Testis (tissue), 2 donors: ENCODE measurements at regions not wholly inside any gene's neighbourhood (a gene's known extent, or its start where the extent isn't known, plus 50 kb on each side); places are given as distances from the start of the nearest gene placed in this dataset.
"Not testable (repeated sequence)": the region's sequence is repeated elsewhere in the genome, so short reads cannot be mapped to it uniquely, and the experiment has no call there.

Source experiments
- DNase-seq: peaks from one replicate; pipeline ENCODE4 v3.0.0-alpha.2; 2019
- H3K27ac ChIP-seq, 2 donors: fragments of 200-600 bp; sonication (generic); one replicate each; pipeline ENCODE4 v1.5.1; 2019
- H3K27me3 ChIP-seq: fragments of 200-600 bp; sonication (generic); one replicate; pipeline ENCODE4 v1.5.1; 2019
- H3K36me3 ChIP-seq: fragments of 200-600 bp; sonication (generic); one replicate; pipeline ENCODE4 v1.5.1; 2017; ENCODE audit warnings: low read depth; ENCODE audit errors: missing control alignments
- H3K4me1 ChIP-seq: fragments of 200-600 bp; sonication (generic); one replicate; pipeline ENCODE4 v1.5.1; 2019
- H3K4me3 ChIP-seq, 2 donors: fragments of 200-600 bp; sonication (generic); one replicate each; pipeline ENCODE4 v1.5.1; 2017 to 2019
- H3K9me3 ChIP-seq: fragments of 200-600 bp; sonication (generic); one replicate; pipeline ENCODE4 v1.5.1; 2017
- CTCF ChIP-seq, 3 experiments: fragments of 450-650 bp in 2 of 3; fragments of 200-600 bp in 1 of 3; sonication (generic) in 1 of 3; IDR thresholded peaks; one replicate each; pipeline ENCODE4 v1.5.1; 2016 to 2019; ENCODE audit warnings: antibody characterized with exemption in 3 of 3, mild to moderate bottlenecking in 2 of 3, moderate library complexity in 1 of 3
- POLR2A ChIP-seq: fragments of 450-650 bp; IDR thresholded peaks from one replicate; pipeline ENCODE4 v1.6.1; 2017; ENCODE audit warnings: antibody characterized with exemption, mild to moderate bottlenecking, moderate library complexity
- WGBS, 2 donors: methylation state at CpG; one replicate each; pipeline ENCODE4 v1.1.5; 2018; 5-methylcytosine and 5-hydroxymethylcytosine counted together
- intact Hi-C: fragments of 100-400 bp; cut with DNase I; formaldehyde crosslinking; loops from one replicate; pipeline ENCODE4 v1.15.1; 2023; ENCODE audit warnings: low total_unique reads

GRCh38 chr7:97234494-97234893 lies 117.0 kb downstream of the SDHAF3 start:
- intact Hi-C loops, DNase-seq, H3K27ac ChIP-seq, H3K27me3 ChIP-seq, H3K4me1 ChIP-seq, H3K9me3 ChIP-seq, H3K4me3 ChIP-seq, H3K36me3 ChIP-seq: not testable (repeated sequence)
- 77 to 78% methylated on average over 7 of the region's 7 CpGs for WGBS, 2 donors

DNA sequence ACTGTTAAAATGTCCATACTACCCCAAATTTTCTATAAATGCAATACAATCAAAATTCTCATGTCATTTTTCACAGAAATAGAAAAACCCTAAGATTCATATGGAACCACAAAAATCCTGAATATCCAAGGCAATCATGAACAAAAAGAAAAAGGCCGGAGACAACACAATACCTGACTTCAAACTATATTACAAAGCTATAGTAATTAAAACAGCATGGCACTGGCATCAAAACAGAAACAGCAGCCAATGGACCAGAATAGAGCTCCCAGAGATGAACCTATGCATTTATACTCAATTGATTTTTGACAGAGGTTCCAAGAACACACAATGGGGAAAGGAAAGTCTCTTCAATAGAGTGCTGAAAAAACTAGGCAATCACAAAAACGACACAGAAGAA lies 128.8 kb downstream of the SDHAF3 start:
- intact Hi-C loops, result no loop called here
- Histone ChIP-seq H3K9me3 (no peaks in the 10 kb centered on the region), H3K27ac (no peak overlapping the region), H3K27me3 (no peaks in the 10 kb centered on the region), H3K4me3 (no peak overlapping the region), H3K4me1 (no peaks in the 10 kb centered on the region), H3K36me3 (no peaks in the 10 kb centered on the region)
- 80 to 89% methylated on average over 2 of the region's 2 CpGs for WGBS, 2 donors
- no peak for DNase-seq
- TF ChIP-seq CTCF (IDR thresholded peaks at IDR 0.05) (no peak), POLR2A (no peak)

- H3K4me1 ChIP-seq, H3K9me3 ChIP-seq, H3K36me3 ChIP-seq, H3K27me3 ChIP-seq, H3K4me3 ChIP-seq, DNase-seq, intact Hi-C loops, H3K27ac ChIP-seq: not testable (repeated sequence)
- 100% methylated on average over 1 of the region's 3 CpGs for WGBS, 2 donors
Observed at GRCh38 chr7:97258187-97258586, 140.7 kb downstream of the SDHAF3 start.

DNA sequence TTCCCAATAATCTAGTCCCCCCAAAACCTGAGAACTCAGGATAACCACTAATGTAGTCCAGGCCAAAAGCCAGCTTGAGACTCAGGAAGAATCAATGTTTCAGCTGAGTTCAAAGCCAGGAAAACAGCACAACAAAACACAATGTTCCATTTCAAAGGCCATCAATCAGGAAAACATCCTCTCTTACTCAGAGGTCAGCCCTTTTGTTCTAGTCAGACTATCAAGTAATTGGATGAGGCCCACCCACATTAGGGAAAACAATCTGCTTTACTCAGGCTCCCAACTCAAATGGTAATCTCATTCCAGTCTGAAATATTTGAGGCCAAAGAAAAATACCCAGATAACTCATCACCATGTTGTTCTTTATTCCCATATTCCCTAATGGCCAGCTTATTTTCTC lies 152.2 kb downstream of the SDHAF3 start:
- no peaks in the 10 kb centered on the region for H3K9me3 ChIP-seq
- peak overlapping the region in 1 of 2 donors; percentile 26 for H3K27ac ChIP-seq
- TF ChIP-seq POLR2A (no peak), CTCF (IDR thresholded peaks at IDR 0.05) (no peak)
- H3K36me3 ChIP-seq, result no peaks in the 10 kb centered on the region
- intact Hi-C loops, result no loop called here
- no peaks in the 10 kb centered on the region for H3K27me3 ChIP-seq
- H3K4me1 ChIP-seq, result no peaks in the 10 kb centered on the region
- peak; percentile 20 for DNase-seq
- no peak overlapping the region for H3K4me3 ChIP-seq

GRCh38 chr7:97270280-97270679 lies 152.8 kb downstream of the SDHAF3 start:
- no peak for TF ChIP-seq CTCF (IDR thresholded peaks at IDR 0.05)
- no peak for TF ChIP-seq POLR2A
- Histone ChIP-seq H3K36me3 (no peaks in the 10 kb centered on the region), H3K27me3 (no peaks in the 10 kb centered on the region), H3K4me3 (no peak overlapping the region), H3K9me3 (no peaks in the 10 kb centered on the region), H3K4me1 (no peaks in the 10 kb centered on the region), H3K27ac (peak overlapping the region in 1 of 2 donors; percentile 21)
- no peak for DNase-seq
- intact Hi-C loops, result no loop called here
- WGBS, 2 donors, result 58 to 61% methylated on average over 1 of the region's 1 CpG

GRCh38 chr7:97271619-97272018 lies 154.1 kb downstream of the SDHAF3 start:
- DNase-seq, result no peak
- 81 to 85% methylated on average over 4 of the region's 4 CpGs for WGBS, 2 donors
- TF ChIP-seq POLR2A (no peak), CTCF (IDR thresholded peaks at IDR 0.05) (no peak)
- no peak overlapping the region for H3K27ac ChIP-seq
- H3K27me3 ChIP-seq, result no peaks in the 10 kb centered on the region
- no peaks in the 10 kb centered on the region for H3K36me3 ChIP-seq
- no peak overlapping the region for H3K4me3 ChIP-seq
- H3K4me1 ChIP-seq, result no peaks in the 10 kb centered on the region
- no peaks in the 10 kb centered on the region for H3K9me3 ChIP-seq
- intact Hi-C loops, result no loop called here
